ENCODE measurements at regions not wholly inside any gene's neighbourhood (a gene's known extent, or its start where the extent isn't known, plus 50 kb on each side); places are given as distances from the start of the nearest gene placed in this dataset.

DNA sequence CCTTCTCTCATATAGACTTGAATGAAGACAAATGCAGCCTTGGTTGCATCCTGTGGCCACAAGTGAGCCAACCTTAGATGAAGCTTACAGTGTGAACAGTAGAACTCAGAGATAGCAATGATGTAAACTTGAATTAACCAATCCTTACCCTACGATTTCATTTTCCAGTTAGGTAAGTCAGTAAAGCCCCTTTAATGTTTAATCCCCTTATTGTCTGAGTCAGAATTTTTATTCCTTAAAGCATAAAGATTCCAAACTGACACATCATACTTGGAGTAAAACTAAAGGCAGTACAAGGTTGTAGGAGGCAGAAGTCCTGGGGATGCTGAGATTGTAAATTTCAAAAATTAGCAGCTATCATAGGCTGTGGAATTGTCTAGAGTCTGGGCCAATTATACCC is 507.8 kb upstream of the DPH6 start:
- Histone ChIP-seq H3K27me3 (no peaks in the 10 kb centered on the region), H3K4me3 (no peak overlapping the region), H3K27ac (no peak overlapping the region), H3K4me1 (no peaks in the 10 kb centered on the region), H3K9me3 (no peaks in the 10 kb centered on the region), H3K36me3 (no peaks in the 10 kb centered on the region)
- TF ChIP-seq POLR2A (IDR thresholded peaks at IDR 0.05): no peak
- no peak for TF ChIP-seq CTCF (IDR thresholded peaks at IDR 0.05 in 4 of 5, conservative IDR thresholded peaks at IDR 0.05 in 1 of 5)
- no peak for DNase-seq
- in situ Hi-C loops (cut with MboI; ENCODE audit: low sequenced_read_pairs in 4 of 4) (no loop called here), intact Hi-C loops (cut with DNase I; ENCODE audit: low total_unique reads) (no loop called here)
- ATAC-seq: no peak

DNA sequence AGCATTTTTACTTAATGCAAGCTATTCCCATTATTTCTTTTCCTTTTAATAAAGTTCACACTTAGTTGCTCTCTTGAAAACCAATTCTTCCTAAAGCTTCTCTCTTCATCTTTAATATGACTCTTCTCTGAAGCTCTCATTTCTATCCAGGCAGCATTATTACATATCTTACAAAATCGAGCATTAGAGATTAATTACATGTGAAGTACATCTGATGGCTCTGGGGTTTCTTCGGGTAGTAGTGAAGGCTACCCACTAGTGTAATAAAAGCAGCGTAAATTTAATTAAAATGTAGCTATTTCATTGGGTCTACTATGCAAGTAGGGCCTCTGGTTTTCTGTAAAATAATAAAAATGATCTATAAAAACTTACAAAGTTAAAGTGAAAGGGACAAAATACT is 513.6 kb upstream of the DPH6 start:
- H3K4me3 ChIP-seq: no peak overlapping the region
- TF ChIP-seq CTCF (IDR thresholded peaks at IDR 0.05 in 4 of 5, conservative IDR thresholded peaks at IDR 0.05 in 1 of 5) (no peak), POLR2A (IDR thresholded peaks at IDR 0.05) (no peak)
- no peak overlapping the region for H3K27ac ChIP-seq
- H3K9me3 ChIP-seq: no peaks in the 10 kb centered on the region
- H3K4me1 ChIP-seq: no peaks in the 10 kb centered on the region
- no peaks in the 10 kb centered on the region for H3K27me3 ChIP-seq
- H3K36me3 ChIP-seq: no peaks in the 10 kb centered on the region
- in situ Hi-C loops (cut with MboI; ENCODE audit: low sequenced_read_pairs in 4 of 4): no loop called here
- DNase-seq (no peak), ATAC-seq (no peak)
- intact Hi-C loops (cut with DNase I; ENCODE audit: low total_unique reads): no loop called here

DNA sequence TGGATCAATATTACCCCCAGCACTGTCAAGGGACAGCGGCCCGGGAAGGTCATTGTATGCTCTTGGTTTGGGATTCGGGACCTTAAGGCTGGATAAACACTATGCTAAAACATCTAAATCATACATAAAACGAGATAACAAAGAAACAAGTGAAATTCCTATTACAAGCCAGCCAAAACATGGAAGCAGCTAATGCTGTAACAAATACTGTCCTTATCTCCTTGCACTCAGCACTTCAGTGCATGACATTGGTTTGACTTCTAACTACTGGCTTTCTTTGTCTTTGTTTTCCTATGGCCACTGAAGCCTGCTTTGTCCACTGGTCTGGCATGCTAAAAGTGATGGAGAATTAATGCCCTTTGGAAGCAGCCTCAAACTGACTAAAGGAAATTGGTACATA is 516.4 kb upstream of the DPH6 start:
- no peak overlapping the region for H3K4me3 ChIP-seq
- H3K27me3 ChIP-seq: no peaks in the 10 kb centered on the region
- no peaks in the 10 kb centered on the region for H3K4me1 ChIP-seq
- no peak for TF ChIP-seq CTCF (IDR thresholded peaks at IDR 0.05 in 4 of 5, conservative IDR thresholded peaks at IDR 0.05 in 1 of 5)
- in situ Hi-C loops (cut with MboI; ENCODE audit: low sequenced_read_pairs in 4 of 4) (no loop called here), intact Hi-C loops (cut with DNase I; ENCODE audit: low total_unique reads) (no loop called here)
- no peak overlapping the region for H3K27ac ChIP-seq
- DNase-seq: no peak
- H3K36me3 ChIP-seq: no peaks in the 10 kb centered on the region
- ATAC-seq: no peak
- H3K9me3 ChIP-seq: no peaks in the 10 kb centered on the region

- intact Hi-C loops (cut with DNase I; ENCODE audit: low total_unique reads): no loop called here
These were observed 512.7 kb upstream of the CDIN1 start for GRCh38 chr15:36066757-36067156.

More at GRCh38 chr15:36066757-36067156, 512.7 kb upstream of the CDIN1 start:
- Histone ChIP-seq H3K4me1 (no peaks in the 10 kb centered on the region), H3K4me3 (no peak overlapping the region), H3K27ac (no peak overlapping the region), H3K9me3 (no peaks in the 10 kb centered on the region), H3K27me3 (no peaks in the 10 kb centered on the region), H3K36me3 (no peaks in the 10 kb centered on the region)
- no peak for TF ChIP-seq CTCF (IDR thresholded peaks at IDR 0.05 in 4 of 5, conservative IDR thresholded peaks at IDR 0.05 in 1 of 5)
- TF ChIP-seq POLR2A (IDR thresholded peaks at IDR 0.05): no peak
- DNase-seq: no peak
- ATAC-seq: no peak
- in situ Hi-C loops (cut with MboI; ENCODE audit: low sequenced_read_pairs in 4 of 4): no loop called here
